A549 (cell line): ENCODE measurements at regions not wholly inside any gene's neighbourhood (a gene's known extent, or its start where the extent isn't known, plus 50 kb on each side); places are given as distances from the start of the nearest gene placed in this dataset.

Experiments used
- ATAC-seq, 2 experiments: fragments of 200-7000 bp in 1 of 2; fragments of >200 bp in 1 of 2; cut with Nextera tagmentation in 1 of 2; cut with Tn5 transposase in 1 of 2; 3 replicates each; pipeline versions ENCODE4 v1.8.0 to v1.9.1; 2018 to 2020; ENCODE audit warnings: mild to moderate bottlenecking in 1 of 2, moderate library complexity in 1 of 2
- CTCF ChIA-PET: fragments of 300-600 bp; sonication (Branson Sonifier 250); formaldehyde crosslinking; extraction: SDS; loops from one replicate; lab custom pipeline; 2021; ENCODE audit warnings: antibody characterized with exemption, inconsistent platforms; lab: Yijun Ruan, JAX
- POLR2A ChIA-PET: fragments of 350-600 bp; formaldehyde crosslinking; extraction: SDS; loops from one replicate; lab custom pipeline; 2021; ENCODE audit warnings: antibody characterized with exemption, inconsistent platforms; lab: Yijun Ruan, JAX
- DNase-seq, 2 experiments: peaks; one replicate each; pipeline versions ENCODE4 v3.0.0 to v3.0.0-alpha.2; 2011 to 2016; ENCODE audit warnings: low read depth in 1 of 2, low spot score in 1 of 2
- FAIRE-seq: peaks from 2 replicates; lab custom pipeline; 2011; peaks lifted over from hg19 to GRCh38; lab: Jason Lieb, UNC
- H3K27ac ChIP-seq, 2 experiments: fragments of >200 bp; sonication (Bioruptor Twin); formaldehyde crosslinking; 3 replicates each; pipeline ENCODE4 v1.5.1; 2016 to 2017
- H3K4me1 ChIP-seq: fragments of >200 bp; sonication (Bioruptor Twin); formaldehyde crosslinking; 3 replicates; pipeline ENCODE4 v1.6.1; 2016
- H3K4me2 ChIP-seq: fragments of >200 bp; sonication (Bioruptor Twin); formaldehyde crosslinking; 3 replicates; pipeline ENCODE4 v1.6.1; 2016
- H3K4me3 ChIP-seq: fragments of >200 bp; sonication (Bioruptor Twin); formaldehyde crosslinking; 3 replicates; pipeline ENCODE4 v1.5.1; 2016
- H3K9me3 ChIP-seq: fragments of >200 bp; sonication (Bioruptor Twin); formaldehyde crosslinking; 3 replicates; pipeline ENCODE4 v1.6.1; 2016
- CBX2 ChIP-seq: fragments of 200-600 bp; sonication (generic); IDR thresholded peaks from 2 replicates; pipeline ENCODE4 v1.6.1; 2016; ENCODE audit warnings: low read depth, mild to moderate bottlenecking, borderline replicate concordance
- CBX8 ChIP-seq: fragments of 200-600 bp; sonication (generic); IDR thresholded peaks from 2 replicates; pipeline ENCODE4 v1.6.1; 2016
- EP300 ChIP-seq, 2 experiments: fragments of >200 bp; sonication (Bioruptor Twin); formaldehyde crosslinking; IDR thresholded peaks; 2 replicates in 1 of 2; 3 replicates in 1 of 2; pipeline ENCODE4 v1.6.1; 2016 to 2017
- JUN ChIP-seq, 2 experiments: fragments of >200 bp; sonication (Bioruptor Twin); formaldehyde crosslinking; IDR thresholded peaks; 2 replicates in 1 of 2; 3 replicates in 1 of 2; pipeline ENCODE4 v1.6.1; 2016 to 2017
- JUNB ChIP-seq: fragments of >200 bp; sonication (Bioruptor Twin); formaldehyde crosslinking; IDR thresholded peaks from 2 replicates; pipeline ENCODE4 v1.6.1; 2016
- KDM5A ChIP-seq: fragments of 200-600 bp; sonication (generic); IDR thresholded peaks from 2 replicates; pipeline ENCODE4 v1.6.1; 2016; ENCODE audit warnings: antibody characterized with exemption, mild to moderate bottlenecking
- MAFK ChIP-seq: fragments of 450-650 bp; IDR thresholded peaks from 2 replicates; pipeline ENCODE4 v1.6.1; 2014; ENCODE audit not compliant: partially characterized antibody
- MAZ ChIP-seq: fragments of 150-350 bp; IDR thresholded peaks from 2 replicates; pipeline ENCODE4 v1.6.1; 2014; ENCODE audit warnings: antibody characterized with exemption, low read depth, low read length, borderline replicate concordance
- NPAS2 ChIP-seq: fragments of 250-450 bp; sonication (Bioruptor Pico); IDR thresholded peaks from 2 replicates; pipeline ENCODE4 v1.8.0; 2022; ENCODE audit warnings: mild to moderate bottlenecking, moderate library complexity, borderline replicate concordance
- NR3C1 ChIP-seq: fragments of >200 bp; sonication (Bioruptor Twin); formaldehyde crosslinking; IDR thresholded peaks from 3 replicates; pipeline ENCODE4 v1.6.1; 2017
- POLR2A ChIP-seq: IDR thresholded peaks from 2 replicates; pipeline ENCODE4 v1.6.1; 2012; ENCODE audit warnings: mild to moderate bottlenecking, low read length
- RAD21 ChIP-seq, 2 experiments: fragments of >200 bp in 1 of 2; sonication (Bioruptor Twin) in 1 of 2; formaldehyde crosslinking in 1 of 2; IDR thresholded peaks in 1 of 2; conservative IDR thresholded peaks in 1 of 2; 2 replicates in 1 of 2; 3 replicates in 1 of 2; pipeline ENCODE4 v1.6.1; 2012 to 2018; ENCODE audit warnings: inconsistent platforms in 1 of 2
- SREBF2 ChIP-seq: fragments of 450-650 bp; IDR thresholded peaks from 2 replicates; pipeline ENCODE4 v1.6.1; 2014; ENCODE audit warnings: mild to moderate bottlenecking, moderate library complexity
- ZNF302 ChIP-seq: fragments of 250-450 bp; sonication (Bioruptor Pico); IDR thresholded peaks from 2 replicates; pipeline ENCODE4 v1.9.0; 2021; ENCODE audit warnings: inconsistent platforms, mild to moderate bottlenecking, moderate library complexity
- TF ChIP-seq, protein P1 (sequence below): IDR thresholded peaks from 2 replicates; pipeline ENCODE4 v1.6.1; 2012
- TF ChIP-seq, protein P2 (sequence below): fragments of 250-450 bp; sonication (Bioruptor Pico); IDR thresholded peaks from 2 replicates; pipeline ENCODE4 v1.5.0; 2021; ENCODE audit warnings: mild to moderate bottlenecking, moderate library complexity, borderline replicate concordance
- TF ChIP-seq, protein P3 (sequence below): IDR thresholded peaks from 2 replicates; pipeline ENCODE4 v1.6.1; 2012
- TF ChIP-seq, protein P4 (sequence below): fragments of >200 bp; sonication (Bioruptor Twin); formaldehyde crosslinking; IDR thresholded peaks from 2 replicates; pipeline ENCODE4 v1.6.1; 2016
- TF ChIP-seq, protein P5 (sequence below): fragments of 200-600 bp; sonication (generic); IDR thresholded peaks from 2 replicates; pipeline ENCODE4 v1.6.1; 2016; ENCODE audit warnings: antibody characterized with exemption, mild to moderate bottlenecking, moderate library complexity

DNA sequence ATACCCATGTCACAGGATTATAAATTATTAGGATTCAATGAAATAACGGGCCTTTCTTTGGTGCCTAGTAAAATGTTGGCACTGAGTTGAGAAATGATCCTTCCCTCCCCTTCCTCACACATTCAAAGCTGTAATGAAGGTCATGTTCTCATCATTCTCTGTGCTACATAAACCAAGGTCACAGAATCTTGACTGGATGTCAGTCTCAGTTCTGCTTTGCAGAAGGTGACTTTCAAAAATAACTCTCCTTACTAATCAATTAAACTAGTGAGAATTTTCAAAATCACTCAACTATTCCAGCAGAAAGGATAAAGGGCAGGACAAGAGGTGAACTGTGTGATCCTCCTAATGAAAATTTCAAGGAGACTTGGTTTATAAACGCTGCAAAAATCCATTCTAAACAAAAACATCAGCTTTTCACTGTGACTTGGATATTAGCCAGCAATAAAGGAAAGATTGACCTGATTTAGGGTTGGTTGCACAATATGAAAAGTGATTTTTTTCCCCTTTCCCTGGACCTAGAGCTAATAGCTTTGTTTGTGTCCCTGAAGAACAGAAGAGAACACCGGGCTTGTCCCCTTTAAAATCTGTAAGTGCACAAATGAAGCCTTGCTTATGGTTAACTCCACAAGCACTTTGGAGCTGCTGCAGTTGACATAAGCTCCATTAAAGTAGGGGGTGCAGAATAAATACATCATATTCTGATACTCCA lies 120.1 kb downstream of the SEC16B start (continued):
- TF ChIP-seq MAFK (no peak), EP300 (IDR thresholded peaks at IDR 0.05) (no peak), SREBF2 (no peak), MAZ (no peak), NPAS2 (no peak), JUN (IDR thresholded peaks at IDR 0.05) (no peak)
- TF ChIP-seq, protein P1, sequence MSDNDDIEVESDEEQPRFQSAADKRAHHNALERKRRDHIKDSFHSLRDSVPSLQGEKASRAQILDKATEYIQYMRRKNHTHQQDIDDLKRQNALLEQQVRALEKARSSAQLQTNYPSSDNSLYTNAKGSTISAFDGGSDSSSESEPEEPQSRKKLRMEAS = no peak
- TF ChIP-seq, protein P2, sequence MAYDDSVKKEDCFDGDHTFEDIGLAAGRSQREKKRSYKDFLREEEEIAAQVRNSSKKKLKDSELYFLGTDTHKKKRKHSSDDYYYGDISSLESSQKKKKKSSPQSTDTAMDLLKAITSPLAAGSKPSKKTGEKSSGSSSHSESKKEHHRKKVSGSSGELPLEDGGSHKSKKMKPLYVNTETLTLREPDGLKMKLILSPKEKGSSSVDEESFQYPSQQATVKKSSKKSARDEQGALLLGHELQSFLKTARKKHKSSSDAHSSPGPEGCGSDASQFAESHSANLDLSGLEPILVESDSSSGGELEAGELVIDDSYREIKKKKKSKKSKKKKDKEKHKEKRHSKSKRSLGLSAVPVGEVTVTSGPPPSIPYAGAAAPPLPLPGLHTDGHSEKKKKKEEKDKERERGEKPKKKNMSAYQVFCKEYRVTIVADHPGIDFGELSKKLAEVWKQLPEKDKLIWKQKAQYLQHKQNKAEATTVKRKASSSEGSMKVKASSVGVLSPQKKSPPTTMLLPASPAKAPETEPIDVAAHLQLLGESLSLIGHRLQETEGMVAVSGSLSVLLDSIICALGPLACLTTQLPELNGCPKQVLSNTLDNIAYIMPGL = no peak

DNA sequence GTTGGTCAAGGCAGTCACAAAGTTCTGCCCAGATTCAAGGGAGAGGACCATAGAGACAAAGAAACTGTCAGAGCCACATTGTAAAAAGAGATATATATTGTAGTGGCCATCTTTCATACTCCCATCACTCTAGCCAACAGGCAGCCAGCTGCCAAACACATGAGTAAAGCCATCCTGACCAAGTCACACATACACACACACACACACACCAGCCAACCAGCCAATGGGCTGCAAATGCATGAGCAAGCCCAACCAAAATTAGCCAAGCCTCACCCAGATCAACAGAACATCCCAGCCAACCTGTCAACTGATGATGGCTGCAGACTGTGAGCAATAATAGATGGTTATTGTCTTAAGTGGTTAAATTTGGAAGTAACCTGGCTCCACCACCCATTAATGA lies 120.7 kb downstream of the SEC16B start:
- Histone ChIP-seq H3K4me2 (no peak overlapping the region), H3K27ac (no peak overlapping the region), H3K4me3 (no peak overlapping the region), H3K9me3 (no peaks in the 10 kb centered on the region), H3K4me1 (no peaks in the 10 kb centered on the region)
- ChIA-PET CTCF (interaction anchor here (0.5 to 1.3 kb wide), 2 partner anchors 14 to 158 kb away, joined by 3 read pairs; no protein-coding TSS in a partner anchor), POLR2A (no interaction called here)
- TF ChIP-seq, protein P3, sequence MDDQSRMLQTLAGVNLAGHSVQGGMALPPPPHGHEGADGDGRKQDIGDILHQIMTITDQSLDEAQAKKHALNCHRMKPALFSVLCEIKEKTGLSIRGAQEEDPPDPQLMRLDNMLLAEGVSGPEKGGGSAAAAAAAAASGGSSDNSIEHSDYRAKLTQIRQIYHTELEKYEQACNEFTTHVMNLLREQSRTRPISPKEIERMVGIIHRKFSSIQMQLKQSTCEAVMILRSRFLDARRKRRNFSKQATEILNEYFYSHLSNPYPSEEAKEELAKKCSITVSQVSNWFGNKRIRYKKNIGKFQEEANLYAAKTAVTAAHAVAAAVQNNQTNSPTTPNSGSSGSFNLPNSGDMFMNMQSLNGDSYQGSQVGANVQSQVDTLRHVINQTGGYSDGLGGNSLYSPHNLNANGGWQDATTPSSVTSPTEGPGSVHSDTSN = no peak
- no peak for TF ChIP-seq MAFK
- TF ChIP-seq, protein P4, sequence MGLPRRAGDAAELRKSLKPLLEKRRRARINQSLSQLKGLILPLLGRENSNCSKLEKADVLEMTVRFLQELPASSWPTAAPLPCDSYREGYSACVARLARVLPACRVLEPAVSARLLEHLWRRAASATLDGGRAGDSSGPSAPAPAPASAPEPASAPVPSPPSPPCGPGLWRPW = no peak
- TF ChIP-seq POLR2A = no peak
- no peak for TF ChIP-seq NR3C1
- TF ChIP-seq, protein P5, sequence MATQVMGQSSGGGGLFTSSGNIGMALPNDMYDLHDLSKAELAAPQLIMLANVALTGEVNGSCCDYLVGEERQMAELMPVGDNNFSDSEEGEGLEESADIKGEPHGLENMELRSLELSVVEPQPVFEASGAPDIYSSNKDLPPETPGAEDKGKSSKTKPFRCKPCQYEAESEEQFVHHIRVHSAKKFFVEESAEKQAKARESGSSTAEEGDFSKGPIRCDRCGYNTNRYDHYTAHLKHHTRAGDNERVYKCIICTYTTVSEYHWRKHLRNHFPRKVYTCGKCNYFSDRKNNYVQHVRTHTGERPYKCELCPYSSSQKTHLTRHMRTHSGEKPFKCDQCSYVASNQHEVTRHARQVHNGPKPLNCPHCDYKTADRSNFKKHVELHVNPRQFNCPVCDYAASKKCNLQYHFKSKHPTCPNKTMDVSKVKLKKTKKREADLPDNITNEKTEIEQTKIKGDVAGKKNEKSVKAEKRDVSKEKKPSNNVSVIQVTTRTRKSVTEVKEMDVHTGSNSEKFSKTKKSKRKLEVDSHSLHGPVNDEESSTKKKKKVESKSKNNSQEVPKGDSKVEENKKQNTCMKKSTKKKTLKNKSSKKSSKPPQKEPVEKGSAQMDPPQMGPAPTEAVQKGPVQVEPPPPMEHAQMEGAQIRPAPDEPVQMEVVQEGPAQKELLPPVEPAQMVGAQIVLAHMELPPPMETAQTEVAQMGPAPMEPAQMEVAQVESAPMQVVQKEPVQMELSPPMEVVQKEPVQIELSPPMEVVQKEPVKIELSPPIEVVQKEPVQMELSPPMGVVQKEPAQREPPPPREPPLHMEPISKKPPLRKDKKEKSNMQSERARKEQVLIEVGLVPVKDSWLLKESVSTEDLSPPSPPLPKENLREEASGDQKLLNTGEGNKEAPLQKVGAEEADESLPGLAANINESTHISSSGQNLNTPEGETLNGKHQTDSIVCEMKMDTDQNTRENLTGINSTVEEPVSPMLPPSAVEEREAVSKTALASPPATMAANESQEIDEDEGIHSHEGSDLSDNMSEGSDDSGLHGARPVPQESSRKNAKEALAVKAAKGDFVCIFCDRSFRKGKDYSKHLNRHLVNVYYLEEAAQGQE = no peak
- TF ChIP-seq, protein P1 = no peak
- TF ChIP-seq RAD21 (conservative IDR thresholded peaks at IDR 0.05 in 1 of 2, IDR thresholded peaks at IDR 0.05 in 1 of 2) = no peak
- TF ChIP-seq JUNB = no peak
- no peak for TF ChIP-seq CBX2
- TF ChIP-seq MAZ = no peak
- no peak for TF ChIP-seq KDM5A
- no peak for TF ChIP-seq EP300 (IDR thresholded peaks at IDR 0.05)
- TF ChIP-seq ZNF302 (CRISPR knock-in tag) = no peak
- TF ChIP-seq CBX8 = no peak
- no peak for FAIRE-seq
- DNase-seq = no peak
- no peak for ATAC-seq
